ENCODE measurements at regions not wholly inside any gene's neighbourhood (a gene's known extent, or its start where the extent isn't known, plus 50 kb on each side); places are given as distances from the start of the nearest gene placed in this dataset.

DNA sequence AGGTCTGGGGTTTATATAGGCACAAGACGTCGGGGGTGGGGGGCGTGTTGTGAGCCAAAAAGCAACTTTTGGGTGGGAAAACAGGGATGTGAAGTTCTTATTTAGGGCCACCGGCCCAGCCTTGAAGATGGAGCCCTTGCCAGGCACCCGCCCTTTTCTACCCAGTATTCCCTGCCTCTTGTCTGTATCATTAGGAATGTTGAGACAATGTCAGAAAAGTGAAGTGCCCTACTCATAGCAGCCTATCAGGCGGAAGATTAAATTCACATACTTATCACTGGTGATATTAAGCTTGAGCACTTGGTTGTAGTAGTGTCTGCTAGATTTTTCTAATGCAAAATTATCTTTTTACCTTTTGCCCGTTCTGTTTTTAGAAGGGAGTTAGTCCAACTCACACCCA is 293.5 kb downstream of the CDH10 start:
- no peak overlapping the region for H3K27ac ChIP-seq
- H3K4me3 ChIP-seq, result no peak overlapping the region
- H3K4me2 ChIP-seq, result no peak overlapping the region
- WGBS (ENCODE audit: missing lambda C conversion rate), result 24% methylated on average over 7 of the region's 7 CpGs
- ChIA-PET POLR2A (no interaction called here), CTCF (no interaction called here)
- TF ChIP-seq, protein P1, sequence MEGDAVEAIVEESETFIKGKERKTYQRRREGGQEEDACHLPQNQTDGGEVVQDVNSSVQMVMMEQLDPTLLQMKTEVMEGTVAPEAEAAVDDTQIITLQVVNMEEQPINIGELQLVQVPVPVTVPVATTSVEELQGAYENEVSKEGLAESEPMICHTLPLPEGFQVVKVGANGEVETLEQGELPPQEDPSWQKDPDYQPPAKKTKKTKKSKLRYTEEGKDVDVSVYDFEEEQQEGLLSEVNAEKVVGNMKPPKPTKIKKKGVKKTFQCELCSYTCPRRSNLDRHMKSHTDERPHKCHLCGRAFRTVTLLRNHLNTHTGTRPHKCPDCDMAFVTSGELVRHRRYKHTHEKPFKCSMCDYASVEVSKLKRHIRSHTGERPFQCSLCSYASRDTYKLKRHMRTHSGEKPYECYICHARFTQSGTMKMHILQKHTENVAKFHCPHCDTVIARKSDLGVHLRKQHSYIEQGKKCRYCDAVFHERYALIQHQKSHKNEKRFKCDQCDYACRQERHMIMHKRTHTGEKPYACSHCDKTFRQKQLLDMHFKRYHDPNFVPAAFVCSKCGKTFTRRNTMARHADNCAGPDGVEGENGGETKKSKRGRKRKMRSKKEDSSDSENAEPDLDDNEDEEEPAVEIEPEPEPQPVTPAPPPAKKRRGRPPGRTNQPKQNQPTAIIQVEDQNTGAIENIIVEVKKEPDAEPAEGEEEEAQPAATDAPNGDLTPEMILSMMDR (IDR thresholded peaks at IDR 0.05), result no peak
- TF ChIP-seq EHF (CRISPR knock-in tag; IDR thresholded peaks at IDR 0.05) (no peak), ZSCAN20 (CRISPR knock-in tag; IDR thresholded peaks at IDR 0.05) (no peak), HOXB13 (CRISPR knock-in tag; IDR thresholded peaks at IDR 0.05; ENCODE audit: low read depth) (no peak), POLR2A (IDR thresholded peaks at IDR 0.05; ENCODE audit: low read length) (no peak), RNF2 (IDR thresholded peaks at IDR 0.05; ENCODE audit: borderline replicate concordance, low read depth) (no peak), CBX2 (IDR thresholded peaks at IDR 0.05; ENCODE audit: borderline replicate concordance, low read depth) (no peak), MAFK (IDR thresholded peaks at IDR 0.05; ENCODE audit: partially characterized antibody) (no peak)
- TF ChIP-seq, protein P2, sequence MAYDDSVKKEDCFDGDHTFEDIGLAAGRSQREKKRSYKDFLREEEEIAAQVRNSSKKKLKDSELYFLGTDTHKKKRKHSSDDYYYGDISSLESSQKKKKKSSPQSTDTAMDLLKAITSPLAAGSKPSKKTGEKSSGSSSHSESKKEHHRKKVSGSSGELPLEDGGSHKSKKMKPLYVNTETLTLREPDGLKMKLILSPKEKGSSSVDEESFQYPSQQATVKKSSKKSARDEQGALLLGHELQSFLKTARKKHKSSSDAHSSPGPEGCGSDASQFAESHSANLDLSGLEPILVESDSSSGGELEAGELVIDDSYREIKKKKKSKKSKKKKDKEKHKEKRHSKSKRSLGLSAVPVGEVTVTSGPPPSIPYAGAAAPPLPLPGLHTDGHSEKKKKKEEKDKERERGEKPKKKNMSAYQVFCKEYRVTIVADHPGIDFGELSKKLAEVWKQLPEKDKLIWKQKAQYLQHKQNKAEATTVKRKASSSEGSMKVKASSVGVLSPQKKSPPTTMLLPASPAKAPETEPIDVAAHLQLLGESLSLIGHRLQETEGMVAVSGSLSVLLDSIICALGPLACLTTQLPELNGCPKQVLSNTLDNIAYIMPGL (CRISPR knock-in tag; IDR thresholded peaks at IDR 0.05; ENCODE audit: borderline replicate concordance), result no peak
- TF ChIP-seq, protein P3, sequence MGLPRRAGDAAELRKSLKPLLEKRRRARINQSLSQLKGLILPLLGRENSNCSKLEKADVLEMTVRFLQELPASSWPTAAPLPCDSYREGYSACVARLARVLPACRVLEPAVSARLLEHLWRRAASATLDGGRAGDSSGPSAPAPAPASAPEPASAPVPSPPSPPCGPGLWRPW (IDR thresholded peaks at IDR 0.05), result no peak
- H3K4me1 ChIP-seq, result no peaks in the 10 kb centered on the region
- DNase-seq (ENCODE audit: low read depth in 1 of 2, low spot score in 1 of 2) (no peak), FAIRE-seq (no peak), ATAC-seq (no peak)
- H3K9me3 ChIP-seq, result no peaks in the 10 kb centered on the region

DNA sequence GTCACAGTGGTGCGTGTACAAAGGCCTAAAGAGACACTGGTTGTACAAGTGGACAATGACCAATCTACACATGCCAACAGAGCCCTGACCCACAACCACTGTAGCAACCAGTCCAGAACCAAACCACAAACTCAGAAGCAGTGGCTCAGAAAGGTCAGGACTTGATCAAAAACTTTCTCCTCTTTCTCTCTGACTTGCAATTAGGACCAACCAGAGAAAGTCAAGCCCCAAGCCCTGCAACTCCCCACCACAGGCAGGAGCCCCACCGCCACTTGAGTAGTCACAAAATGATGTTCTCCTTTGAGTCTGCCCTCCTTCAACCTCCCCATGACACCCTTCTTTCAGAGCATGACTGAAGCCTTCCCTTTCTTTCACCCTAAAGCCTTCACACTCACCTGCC is 291.8 kb downstream of the CDH10 start:
- FAIRE-seq, result no peak
- DNase-seq (ENCODE audit: low read depth in 1 of 2, low spot score in 1 of 2), result no peak
- Histone ChIP-seq H3K4me2 (no peak overlapping the region), H3K9me3 (no peaks in the 10 kb centered on the region), H3K4me1 (no peaks in the 10 kb centered on the region), H3K4me3 (no peak overlapping the region), H3K27ac (no peak overlapping the region)
- CTCF ChIA-PET, result no interaction called here
- no peak for TF ChIP-seq HOXB13 (CRISPR knock-in tag; IDR thresholded peaks at IDR 0.05; ENCODE audit: low read depth)
- TF ChIP-seq BHLHE40 (IDR thresholded peaks at IDR 0.05; ENCODE audit: low read depth, low read length), result no peak
- TF ChIP-seq, protein P3 (IDR thresholded peaks at IDR 0.05), result no peak
- no peak for TF ChIP-seq NR3C1 (IDR thresholded peaks at IDR 0.05)
- TF ChIP-seq, protein P4, sequence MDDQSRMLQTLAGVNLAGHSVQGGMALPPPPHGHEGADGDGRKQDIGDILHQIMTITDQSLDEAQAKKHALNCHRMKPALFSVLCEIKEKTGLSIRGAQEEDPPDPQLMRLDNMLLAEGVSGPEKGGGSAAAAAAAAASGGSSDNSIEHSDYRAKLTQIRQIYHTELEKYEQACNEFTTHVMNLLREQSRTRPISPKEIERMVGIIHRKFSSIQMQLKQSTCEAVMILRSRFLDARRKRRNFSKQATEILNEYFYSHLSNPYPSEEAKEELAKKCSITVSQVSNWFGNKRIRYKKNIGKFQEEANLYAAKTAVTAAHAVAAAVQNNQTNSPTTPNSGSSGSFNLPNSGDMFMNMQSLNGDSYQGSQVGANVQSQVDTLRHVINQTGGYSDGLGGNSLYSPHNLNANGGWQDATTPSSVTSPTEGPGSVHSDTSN (IDR thresholded peaks at IDR 0.05), result no peak
- no peak for TF ChIP-seq CEBPB (IDR thresholded peaks at IDR 0.05)
- no peak for TF ChIP-seq ZNF302 (CRISPR knock-in tag; IDR thresholded peaks at IDR 0.05)
- TF ChIP-seq TP53 (CRISPR knock-in tag; IDR thresholded peaks at IDR 0.05), result no peak
- TF ChIP-seq HOXA7 (CRISPR knock-in tag; IDR thresholded peaks at IDR 0.05), result no peak
- TF ChIP-seq, protein P5, sequence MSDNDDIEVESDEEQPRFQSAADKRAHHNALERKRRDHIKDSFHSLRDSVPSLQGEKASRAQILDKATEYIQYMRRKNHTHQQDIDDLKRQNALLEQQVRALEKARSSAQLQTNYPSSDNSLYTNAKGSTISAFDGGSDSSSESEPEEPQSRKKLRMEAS (IDR thresholded peaks at IDR 0.05), result no peak
- no peak for TF ChIP-seq FOSL2 (IDR thresholded peaks at IDR 0.05)
- TF ChIP-seq FOSL2 (CRISPR knock-in tag; IDR thresholded peaks at IDR 0.05), result no peak
- TF ChIP-seq EHF (CRISPR knock-in tag; IDR thresholded peaks at IDR 0.05), result no peak
- TF ChIP-seq CBX8 (IDR thresholded peaks at IDR 0.05), result no peak
- no peak for TF ChIP-seq RNF2 (IDR thresholded peaks at IDR 0.05; ENCODE audit: borderline replicate concordance, low read depth)
- no peak for TF ChIP-seq KDM1A (IDR thresholded peaks at IDR 0.05; ENCODE audit: low read depth)
- WGBS (ENCODE audit: missing lambda C conversion rate), result 69% methylated on average over 2 of the region's 2 CpGs
- no peak for ATAC-seq
- POLR2A ChIA-PET, result no interaction called here
